ENCODE measurements at regions not wholly inside any gene's neighbourhood (a gene's known extent, or its start where the extent isn't known, plus 50 kb on each side); places are given as distances from the start of the nearest gene placed in this dataset.

DNA sequence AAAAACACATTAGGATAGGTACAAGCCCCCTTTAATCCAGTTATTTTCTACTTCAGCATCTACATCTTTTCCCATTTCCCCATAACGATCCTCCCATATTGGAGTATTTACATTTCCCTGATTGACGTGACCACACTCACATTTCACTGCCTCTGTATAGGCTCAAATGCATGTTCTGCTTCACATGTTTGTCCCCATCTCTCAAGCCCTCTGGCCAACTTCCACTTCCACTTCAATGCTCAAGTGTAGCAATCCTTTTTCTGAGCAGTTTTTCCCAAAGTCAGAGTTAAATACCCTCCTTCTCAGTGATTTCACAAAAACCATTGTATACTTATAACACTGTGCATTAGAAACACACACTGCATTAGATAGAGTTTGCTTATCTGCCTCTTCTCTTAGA, 61.8 kb upstream of the TTLL7 start:
- Mint-ChIP-seq H3K9me3 (no peaks in the 10 kb centered on the region), H3K36me3 (ENCODE audit: insufficient read depth) (no peaks in the 10 kb centered on the region), H3K27me3 (peaks cover 16 to 19% of the 10 kb centered on the region in 2 donors), H3K4me1 (ENCODE audit: low read depth in 2 of 2) (no peaks in the 10 kb centered on the region), H3K27ac (no peak overlapping the region), H3K4me3 (no peak overlapping the region)
- DNase-seq, result no peak
- no peak for ATAC-seq (replicated peaks)

DNA sequence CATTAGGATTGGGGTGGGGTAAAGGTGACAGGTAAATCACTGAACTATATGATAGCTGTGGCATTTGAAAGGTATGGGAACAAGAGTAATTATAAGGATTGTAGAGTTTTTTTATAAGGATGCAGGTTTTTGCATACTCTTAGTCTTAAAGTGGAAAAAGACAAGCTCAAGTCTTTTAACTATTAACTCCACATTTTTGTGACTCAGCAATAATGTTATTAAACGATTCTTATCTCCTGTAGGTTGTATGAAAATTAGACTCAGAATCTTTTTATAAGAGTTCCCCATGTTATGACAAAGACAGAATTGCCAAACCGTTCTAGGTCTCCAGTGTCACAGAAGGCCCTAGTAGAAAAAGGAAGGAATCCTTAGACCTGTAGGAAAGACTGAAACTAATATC, 49.9 kb upstream of the TTLL7 start:
- H3K27me3 Mint-ChIP-seq, result no peaks in the 10 kb centered on the region
- DNase-seq (no peak), ATAC-seq (replicated peaks) (no peak)
- H3K27ac Mint-ChIP-seq, result no peak overlapping the region
- H3K9me3 Mint-ChIP-seq, result no peaks in the 10 kb centered on the region
- H3K4me3 Mint-ChIP-seq, result no peak overlapping the region
- H3K36me3 Mint-ChIP-seq (ENCODE audit: insufficient read depth), result no peaks in the 10 kb centered on the region
- H3K4me1 Mint-ChIP-seq (ENCODE audit: low read depth in 2 of 2), result no peaks in the 10 kb centered on the region

All from effector memory CD8-positive, alpha-beta T cell (primary cell).